CD14-positive monocyte (primary cell): ENCODE measurements at regions not wholly inside any gene's neighbourhood (a gene's known extent, or its start where the extent isn't known, plus 50 kb on each side); places are given as distances from the start of the nearest gene placed in this dataset.

ENCODE experiments used
- DNase-seq, 3 donors: peaks; one replicate each; pipeline ENCODE4 v3.0.0-alpha.2; 2011 to 2022
- H2AFZ ChIP-seq: 2 replicates; pipeline ENCODE4 v1.6.0; 2012; ENCODE audit warnings: mild to moderate bottlenecking, low read depth, low read length, inconsistent platforms; ENCODE audit not compliant: insufficient read depth, poor library complexity, severe bottlenecking
- H3K27ac ChIP-seq, 2 donors: 1 replicate in 1 of 2; 2 replicates in 1 of 2; pipeline ENCODE4 v1.5.1; 2012 to 2013; ENCODE audit warnings: low read length in 2 of 2, control low read depth in 1 of 2, inconsistent platforms in 1 of 2, low read depth in 1 of 2, mild to moderate bottlenecking in 1 of 2
- H3K27me3 ChIP-seq, 2 donors: one replicate each; pipeline versions ENCODE4 v1.6.0 to v1.6.1; 2011 to 2013; ENCODE audit warnings: low read length in 2 of 2; ENCODE audit not compliant: control insufficient read depth in 2 of 2, insufficient read depth in 2 of 2
- H3K36me3 ChIP-seq, 2 donors: replicated peaks in 1 of 2; 1 replicate in 1 of 2; 2 replicates in 1 of 2; pipeline versions ENCODE4 v1.5.1 to v1.6.1; 2012 to 2013; ENCODE audit warnings: low read length in 2 of 2, control low read depth in 1 of 2, inconsistent platforms in 1 of 2, mild to moderate bottlenecking in 1 of 2; ENCODE audit not compliant: insufficient read depth in 2 of 2, control insufficient read depth in 1 of 2
- H3K4me1 ChIP-seq, 2 donors: 1 replicate in 1 of 2; 2 replicates in 1 of 2; pipeline versions ENCODE4 v1.5.1 to v1.6.1; 2012 to 2013; ENCODE audit warnings: low read length in 2 of 2, control low read depth in 1 of 2, inconsistent platforms in 1 of 2, mild to moderate bottlenecking in 1 of 2, moderate library complexity in 1 of 2; ENCODE audit not compliant: insufficient read depth in 2 of 2, control insufficient read depth in 1 of 2
- H3K4me2 ChIP-seq: replicated peaks from 2 replicates; pipeline ENCODE3; 2012; ENCODE audit warnings: low read length, moderate library complexity, mild to moderate bottlenecking; ENCODE audit not compliant: poor library complexity, severe bottlenecking; ENCODE audit errors: extremely low read depth
- H3K4me3 ChIP-seq, 3 experiments: fragments of 200-600 bp in 1 of 3; sonication (generic) in 1 of 3; replicated peaks in 1 of 3; 1 replicate in 2 of 3; 2 replicates in 1 of 3; pipeline ENCODE4 v1.5.1; 2011 to 2013; ENCODE audit warnings: low read length in 3 of 3, mild to moderate bottlenecking in 3 of 3, control low read depth in 2 of 3, low read depth in 2 of 3, inconsistent platforms in 1 of 3, moderate library complexity in 1 of 3
- H3K79me2 ChIP-seq: 2 replicates; pipeline ENCODE4 v1.6.0; 2012; ENCODE audit warnings: mild to moderate bottlenecking, control low read depth, inconsistent platforms, low read length, moderate library complexity; ENCODE audit not compliant: insufficient read depth
- H3K9ac ChIP-seq: 2 replicates; pipeline ENCODE4 v1.6.0; 2017; ENCODE audit warnings: low read length, mild to moderate bottlenecking; ENCODE audit not compliant: insufficient read depth, poor library complexity, severe bottlenecking
- H3K9me3 ChIP-seq, 2 donors: replicated peaks in 1 of 2; 1 replicate in 1 of 2; 2 replicates in 1 of 2; pipeline versions ENCODE4 v1.5.1 to v1.6.1; 2012 to 2013; ENCODE audit warnings: low read length in 2 of 2, control low read depth in 1 of 2; ENCODE audit not compliant: control insufficient read depth in 1 of 2, insufficient read depth in 1 of 2
- H4K20me1 ChIP-seq: 2 replicates; pipeline ENCODE4 v1.6.0; 2012; ENCODE audit warnings: mild to moderate bottlenecking, low read length, control low read depth, moderate library complexity; ENCODE audit not compliant: insufficient read depth
- H3K27ac Mint-ChIP-seq, 7 donors: one replicate each; pipeline ENCODE4 v1.8.0; 2020; ENCODE audit warnings: mild to moderate bottlenecking in 7 of 7, mixed read lengths in 7 of 7, moderate library complexity in 6 of 7, inconsistent platforms in 2 of 7
- H3K27me3 Mint-ChIP-seq, 3 donors: one replicate each; pipeline ENCODE4 v1.8.0; 2021 to 2022; ENCODE audit warnings: low read depth in 3 of 3, mild to moderate bottlenecking in 3 of 3, mixed read lengths in 3 of 3, moderate library complexity in 3 of 3, inconsistent platforms in 1 of 3
- H3K36me3 Mint-ChIP-seq, 2 donors: one replicate each; pipeline ENCODE4 v1.8.0; 2020; ENCODE audit warnings: mixed read lengths in 2 of 2, inconsistent platforms in 1 of 2, mild to moderate bottlenecking in 1 of 2
- H3K4me1 Mint-ChIP-seq: one replicate; pipeline ENCODE4 v1.8.0; 2020; ENCODE audit warnings: mild to moderate bottlenecking, mixed read lengths
- H3K4me3 Mint-ChIP-seq, 2 donors: one replicate each; pipeline ENCODE4 v1.8.0; 2020; ENCODE audit warnings: mild to moderate bottlenecking in 2 of 2, mixed read lengths in 2 of 2, moderate library complexity in 1 of 2
- H3K9me3 Mint-ChIP-seq, 7 donors: one replicate each; pipeline ENCODE4 v1.8.0; 2020 to 2022; ENCODE audit warnings: mixed read lengths in 7 of 7, mild to moderate bottlenecking in 6 of 7, moderate library complexity in 6 of 7, inconsistent platforms in 2 of 7
- WGBS: methylation state at CpG from one replicate; pipeline ENCODE4 v1.1.5; 2013; ENCODE audit warnings: missing lambda C conversion rate; ENCODE audit not compliant: insufficient coverage; 5-methylcytosine and 5-hydroxymethylcytosine counted together
- intact Hi-C, 2 donors: fragments of 100-400 bp; cut with micrococcal nuclease; formaldehyde crosslinking; loops; one replicate each; pipeline versions ENCODE4 v1.15.0 to v1.15.1; 2023
- TF ChIP-seq, protein P1 (sequence below): fragments of 200-600 bp; IDR thresholded peaks from one replicate; pipeline ENCODE4 v1.8.0; 2022; ENCODE audit warnings: antibody characterized with exemption, mild to moderate bottlenecking

DNA sequence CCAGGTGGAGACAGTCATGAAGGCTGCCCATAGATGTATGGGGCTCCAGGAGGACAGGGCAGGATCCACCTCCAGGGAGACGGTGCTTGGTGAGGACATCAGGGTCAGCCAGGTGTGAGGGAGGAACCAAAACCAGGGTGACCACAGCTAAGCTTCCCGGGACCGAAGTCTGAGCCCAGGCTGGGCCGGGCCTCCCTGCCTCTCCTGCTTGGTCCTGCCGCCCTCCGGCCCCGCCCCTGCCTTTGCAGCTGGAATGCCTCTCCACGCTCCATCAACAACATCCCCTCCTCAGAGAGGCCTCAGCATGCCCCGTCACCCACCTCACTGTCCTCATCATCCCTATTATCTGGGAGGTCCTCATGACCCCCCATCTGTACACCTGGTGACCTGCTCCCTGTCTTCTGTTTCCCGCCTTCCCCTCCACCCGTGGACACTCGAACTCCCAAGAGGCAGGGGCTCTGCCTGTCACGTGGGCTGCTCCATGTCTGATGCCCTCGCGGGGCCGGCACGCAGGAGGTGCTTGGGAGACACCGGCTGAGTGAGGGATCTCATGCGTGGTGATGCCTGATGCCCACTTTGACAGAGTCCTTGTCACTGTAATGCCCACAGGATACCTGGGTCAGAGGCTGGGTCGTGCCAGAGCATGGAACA lies 59.4 kb downstream of the RTL6 start:
- Histone ChIP-seq H2AFZ (no peak overlapping the region), H3K27ac (no peak overlapping the region), H3K4me2 (no peak overlapping the region), H4K20me1 (no peaks in the 10 kb centered on the region), H3K4me3 (no peak overlapping the region), H3K79me2 (no peaks in the 10 kb centered on the region), H3K4me1 (no peaks in the 10 kb centered on the region), H3K27me3 (no peaks in the 10 kb centered on the region), H3K9ac (no peak overlapping the region), H3K36me3 (no peaks in the 10 kb centered on the region), H3K9me3 (no peaks in the 10 kb centered on the region)
- no peaks in the 10 kb centered on the region for H3K36me3 Mint-ChIP-seq
- 95% methylated on average over 20 of the region's 20 CpGs for WGBS
- intact Hi-C loops, result no loop called here
- DNase-seq, result no peak
- H3K4me1 Mint-ChIP-seq, result peaks cover 6% of the 10 kb centered on the region
- no peak overlapping the region for H3K4me3 Mint-ChIP-seq
- peak overlapping the region in 1 of 7 donors; percentile 58 for H3K27ac Mint-ChIP-seq
- TF ChIP-seq, protein P1, sequence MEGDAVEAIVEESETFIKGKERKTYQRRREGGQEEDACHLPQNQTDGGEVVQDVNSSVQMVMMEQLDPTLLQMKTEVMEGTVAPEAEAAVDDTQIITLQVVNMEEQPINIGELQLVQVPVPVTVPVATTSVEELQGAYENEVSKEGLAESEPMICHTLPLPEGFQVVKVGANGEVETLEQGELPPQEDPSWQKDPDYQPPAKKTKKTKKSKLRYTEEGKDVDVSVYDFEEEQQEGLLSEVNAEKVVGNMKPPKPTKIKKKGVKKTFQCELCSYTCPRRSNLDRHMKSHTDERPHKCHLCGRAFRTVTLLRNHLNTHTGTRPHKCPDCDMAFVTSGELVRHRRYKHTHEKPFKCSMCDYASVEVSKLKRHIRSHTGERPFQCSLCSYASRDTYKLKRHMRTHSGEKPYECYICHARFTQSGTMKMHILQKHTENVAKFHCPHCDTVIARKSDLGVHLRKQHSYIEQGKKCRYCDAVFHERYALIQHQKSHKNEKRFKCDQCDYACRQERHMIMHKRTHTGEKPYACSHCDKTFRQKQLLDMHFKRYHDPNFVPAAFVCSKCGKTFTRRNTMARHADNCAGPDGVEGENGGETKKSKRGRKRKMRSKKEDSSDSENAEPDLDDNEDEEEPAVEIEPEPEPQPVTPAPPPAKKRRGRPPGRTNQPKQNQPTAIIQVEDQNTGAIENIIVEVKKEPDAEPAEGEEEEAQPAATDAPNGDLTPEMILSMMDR, result no peak
- H3K9me3 Mint-ChIP-seq, result no peaks in the 10 kb centered on the region
- H3K27me3 Mint-ChIP-seq, result peaks cover 0 to 2% (median 2%) of the 10 kb centered on the region in 3 donors

DNA sequence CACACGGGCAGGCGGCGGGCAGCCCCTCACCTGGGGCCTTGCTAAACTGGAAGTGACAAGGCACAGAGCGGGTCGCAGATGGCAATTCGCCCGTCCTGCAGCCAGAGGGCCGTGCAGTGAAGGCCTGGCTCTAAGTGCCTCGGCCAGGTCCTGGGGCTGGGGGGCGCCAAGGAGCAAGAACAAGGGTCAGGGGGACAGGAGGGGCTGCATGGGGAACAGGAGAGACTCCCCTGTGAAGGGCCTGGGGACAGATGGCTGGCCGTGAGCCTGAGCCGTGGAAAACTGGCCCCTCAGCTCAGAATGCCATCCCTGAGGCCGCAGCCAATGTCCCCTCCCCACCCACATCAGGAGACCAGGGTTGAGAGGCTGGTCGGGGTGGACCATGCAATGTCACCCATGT lies 60.0 kb downstream of the RTL6 start:
- no peak overlapping the region for H3K4me2 ChIP-seq
- Mint-ChIP-seq H3K4me3 (no peak overlapping the region), H3K9me3 (no peaks in the 10 kb centered on the region), H3K27ac (no peak overlapping the region), H3K4me1 (peaks cover 1% of the 10 kb centered on the region), H3K36me3 (no peaks in the 10 kb centered on the region), H3K27me3 (peaks cover 0 to 2% (median 2%) of the 10 kb centered on the region in 3 donors)
- no peak overlapping the region for H3K9ac ChIP-seq
- H3K9me3 ChIP-seq, result no peaks in the 10 kb centered on the region
- H3K27me3 ChIP-seq, result no peaks in the 10 kb centered on the region
- no peak overlapping the region for H3K4me3 ChIP-seq
- H3K79me2 ChIP-seq, result no peaks in the 10 kb centered on the region
- WGBS, result 82% methylated on average over 11 of the region's 14 CpGs
- DNase-seq, result no peak
- H3K27ac ChIP-seq, result no peak overlapping the region
- TF ChIP-seq, protein P1, result no peak
- H3K4me1 ChIP-seq, result no peaks in the 10 kb centered on the region
- intact Hi-C loops, result no loop called here
- no peaks in the 10 kb centered on the region for H4K20me1 ChIP-seq
- H2AFZ ChIP-seq, result no peak overlapping the region
- no peaks in the 10 kb centered on the region for H3K36me3 ChIP-seq
